Stimulated activated CD4-positive, alpha-beta T cell treated with anti-CD3 and anti-CD28 coated beads, Interleukin-4, amount 100 ng/mL, for 1 hour (primary cell): ENCODE measurements at regions not wholly inside any gene's neighbourhood (a gene's known extent, or its start where the extent isn't known, plus 50 kb on each side); places are given as distances from the start of the nearest gene placed in this dataset.
"Not testable (repeated sequence)": the region's sequence is repeated elsewhere in the genome, so short reads cannot be mapped to it uniquely, and the experiment has no call there.

Source experiments
- DNase-seq: peaks from one replicate; pipeline ENCODE4 v3.0.0-alpha.2; 2020

DNA sequence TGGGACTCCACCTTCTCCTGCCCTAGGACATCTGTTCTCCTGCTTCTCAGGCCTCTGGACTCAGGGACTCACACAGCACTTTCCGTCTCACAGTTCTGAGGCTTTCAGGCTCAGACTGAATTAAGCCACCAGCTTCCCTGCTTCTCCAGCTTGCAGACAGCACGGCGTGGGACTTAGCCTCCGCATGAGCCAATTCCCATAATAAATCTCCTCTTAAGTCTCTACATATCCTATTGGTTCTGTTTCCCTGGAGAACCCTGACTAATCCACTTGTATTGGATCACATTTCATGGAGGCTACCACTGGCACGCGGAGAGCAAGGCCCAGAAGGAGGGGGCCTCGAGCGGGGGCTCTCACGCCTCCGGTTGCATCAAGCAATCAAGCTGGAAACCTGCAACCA, 1313.6 kb downstream of the TBC1D22A start:
- no peak for DNase-seq

DNA sequence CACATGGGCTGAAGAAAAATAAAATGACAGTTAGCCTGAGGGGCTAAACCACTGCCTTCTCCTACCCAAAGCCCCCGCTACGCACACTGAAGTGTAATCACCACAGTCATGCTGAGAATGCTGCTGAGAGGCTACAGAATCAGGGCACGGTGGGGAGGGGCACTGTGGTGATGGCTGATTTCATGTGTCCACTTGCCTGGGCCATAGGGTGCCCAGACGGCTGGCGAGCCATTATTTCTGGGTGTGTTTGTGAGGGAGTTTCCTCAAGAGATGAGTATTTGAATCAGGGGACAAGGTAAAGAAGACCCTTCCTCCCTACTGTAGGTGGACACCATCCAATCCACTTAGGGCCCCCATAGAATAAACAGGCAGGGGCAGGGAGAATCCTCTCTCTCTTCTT, 1313.2 kb downstream of the TBC1D22A start:
- DNase-seq = no peak

DNA sequence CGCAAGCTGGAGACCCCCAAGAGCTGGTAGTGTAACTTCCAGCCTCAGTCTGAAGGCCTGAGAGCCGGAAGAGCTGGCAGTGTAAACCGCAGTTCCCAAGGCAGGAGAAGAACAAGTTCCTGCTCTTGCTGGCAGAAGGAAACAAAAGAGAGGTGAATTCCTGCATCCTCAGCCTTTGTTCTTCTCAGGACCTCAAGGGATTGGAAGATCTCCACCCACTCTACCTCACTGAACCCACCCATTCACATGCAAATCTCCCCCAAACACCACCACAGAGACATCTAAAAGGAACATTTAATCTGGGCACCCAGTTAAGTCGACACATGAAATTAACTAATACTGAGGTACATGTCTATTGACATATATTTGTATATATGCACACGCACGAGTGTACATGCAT, 1310.3 kb downstream of the TBC1D22A start:
- no peak for DNase-seq

DNA sequence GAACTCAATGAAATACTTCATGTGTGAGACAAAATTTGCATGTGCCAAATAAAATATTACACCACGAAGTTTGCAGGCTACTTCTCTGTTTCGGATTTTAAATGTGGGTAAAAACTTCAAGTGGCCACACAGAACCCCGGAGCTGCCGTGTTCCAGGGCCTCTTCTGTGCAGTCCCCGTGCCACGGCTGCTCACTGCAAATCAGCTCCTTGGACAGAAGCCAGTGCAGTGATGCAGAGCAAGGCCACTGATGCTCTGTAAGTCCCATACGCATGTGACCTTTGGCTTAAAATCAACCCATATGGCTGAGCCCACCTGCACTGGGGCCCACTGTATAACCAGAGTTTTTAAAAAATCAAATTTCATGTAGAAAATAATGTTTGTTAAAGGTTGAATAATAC, 1309.4 kb downstream of the TBC1D22A start:
- DNase-seq = no peak

DNA sequence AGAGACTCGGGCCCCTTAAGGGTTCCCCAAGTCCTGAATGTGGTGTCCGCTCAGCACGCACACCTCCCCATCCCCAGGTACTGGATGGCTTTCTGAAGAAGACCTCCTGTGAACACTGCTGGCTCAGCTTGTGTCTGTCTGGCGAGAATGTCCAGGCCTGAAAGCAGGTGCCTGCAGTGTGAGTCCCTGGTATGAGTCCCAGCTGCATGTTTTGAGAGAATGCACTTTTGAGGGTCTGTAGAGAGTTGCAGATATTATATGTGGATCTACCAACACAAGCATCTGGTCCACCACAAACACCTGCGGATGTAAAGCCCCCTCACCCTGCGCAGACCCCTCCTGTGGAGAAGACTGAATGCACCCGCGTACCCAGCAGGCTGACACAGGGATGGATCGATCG, 1308.9 kb downstream of the TBC1D22A start:
- DNase-seq = no peak

DNA sequence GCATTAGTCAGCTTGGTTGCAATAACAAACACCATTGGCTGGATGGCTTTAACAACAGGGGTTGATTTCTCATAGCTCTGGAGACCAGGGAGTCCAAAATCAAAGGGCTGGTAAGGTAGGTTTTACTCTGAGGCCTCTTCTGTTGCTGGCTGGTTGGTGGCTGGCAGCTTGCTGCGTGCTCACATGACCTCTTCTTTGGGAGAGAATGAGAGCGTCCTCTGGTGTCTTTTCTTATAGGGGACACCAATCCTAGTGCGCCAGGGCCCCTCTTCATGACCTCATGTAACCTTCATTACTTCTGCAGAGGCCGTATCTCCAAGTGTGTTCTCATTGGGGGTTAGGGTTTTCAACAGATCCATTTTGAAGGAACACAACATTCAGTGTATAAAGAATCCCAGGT, 1308.3 kb downstream of the TBC1D22A start:
- no peak for DNase-seq

DNA sequence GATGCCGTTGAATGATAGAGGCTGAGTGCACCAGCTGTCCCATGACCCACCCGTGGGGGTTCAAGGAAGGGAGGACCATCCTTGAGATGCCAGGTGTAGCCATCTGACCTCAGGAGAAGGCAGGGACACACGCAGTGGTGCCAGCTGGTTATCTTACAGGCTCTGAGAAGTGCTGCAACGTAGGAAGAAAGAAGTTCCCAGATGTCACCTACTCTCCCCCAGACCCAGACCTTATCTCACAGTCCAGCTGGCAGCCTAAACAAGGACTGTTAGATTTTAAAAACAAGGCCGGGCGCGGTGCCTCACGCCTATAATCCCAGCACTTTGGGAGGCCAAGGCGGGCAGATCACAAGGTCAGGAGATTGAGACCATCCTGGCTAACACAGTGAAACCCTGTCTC, 1307.6 kb downstream of the TBC1D22A start:
- no peak for DNase-seq

DNA sequence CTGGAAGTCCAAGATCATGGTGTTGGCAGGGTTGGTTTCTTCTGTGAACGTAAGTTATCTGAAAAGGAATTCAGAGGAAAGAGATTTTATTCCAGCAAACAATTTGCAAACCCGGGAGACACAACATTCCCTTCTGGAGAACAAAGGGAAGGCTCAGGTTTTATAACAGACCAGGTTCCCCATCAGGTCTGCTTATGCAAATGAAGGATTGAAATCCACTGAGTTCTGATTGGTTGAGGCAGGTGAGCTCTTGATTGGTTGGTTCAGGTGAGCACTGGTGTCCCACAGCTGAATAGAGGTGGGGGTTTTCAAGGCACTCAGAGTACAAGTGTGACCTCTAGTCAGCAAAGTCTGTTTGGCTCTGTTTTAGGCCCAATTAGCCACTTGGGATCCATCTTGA, 1306.8 kb downstream of the TBC1D22A start:
- DNase-seq = no peak

DNA sequence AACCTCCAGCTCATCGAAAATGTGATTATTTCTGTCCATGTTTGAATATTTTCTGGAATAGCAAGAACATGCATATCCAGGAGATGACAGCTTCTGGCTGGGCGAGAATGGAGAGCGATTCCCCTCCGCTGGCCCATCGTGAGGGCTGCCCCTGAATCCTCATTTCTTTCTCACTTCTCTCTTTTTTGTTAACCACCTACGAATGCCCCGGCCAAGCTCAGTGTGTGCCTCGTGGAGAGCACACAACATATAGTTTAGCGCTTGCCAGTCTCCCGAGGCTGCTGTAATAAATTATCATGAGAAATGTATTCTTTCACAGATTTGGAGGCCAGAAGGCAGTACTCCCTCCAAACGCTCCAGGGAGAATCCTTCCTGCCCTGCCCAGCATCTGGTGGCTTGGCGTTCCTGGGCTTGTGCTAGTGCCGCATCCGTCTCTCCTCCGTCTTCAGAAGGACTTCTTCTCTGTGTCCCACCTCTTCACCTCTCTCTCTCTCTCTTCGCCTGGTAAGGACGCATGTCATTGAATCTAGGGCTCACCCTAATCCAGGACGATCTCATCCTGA, 1306.0 kb downstream of the TBC1D22A start:
- no peak for DNase-seq

DNA sequence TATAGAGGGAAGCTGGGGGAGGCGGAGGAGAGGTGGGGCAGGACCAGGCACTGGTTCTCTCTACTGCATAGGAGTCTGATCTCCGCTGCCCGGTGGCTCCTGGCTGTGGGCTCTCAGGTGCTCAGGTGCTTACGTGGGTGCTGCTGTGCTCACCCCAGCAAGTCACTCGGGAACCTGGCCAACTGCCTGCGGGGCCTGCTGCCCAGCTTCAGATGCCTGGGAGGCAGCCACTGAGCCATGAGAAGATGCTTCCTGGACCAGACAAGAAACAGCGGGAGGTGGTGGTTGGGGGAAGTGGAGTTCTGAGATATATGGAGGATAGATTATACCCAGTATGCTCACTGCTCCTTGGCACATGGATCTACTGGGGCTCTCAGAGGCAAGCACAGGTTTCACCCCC, 1303.4 kb downstream of the TBC1D22A start:
- no peak for DNase-seq

DNA sequence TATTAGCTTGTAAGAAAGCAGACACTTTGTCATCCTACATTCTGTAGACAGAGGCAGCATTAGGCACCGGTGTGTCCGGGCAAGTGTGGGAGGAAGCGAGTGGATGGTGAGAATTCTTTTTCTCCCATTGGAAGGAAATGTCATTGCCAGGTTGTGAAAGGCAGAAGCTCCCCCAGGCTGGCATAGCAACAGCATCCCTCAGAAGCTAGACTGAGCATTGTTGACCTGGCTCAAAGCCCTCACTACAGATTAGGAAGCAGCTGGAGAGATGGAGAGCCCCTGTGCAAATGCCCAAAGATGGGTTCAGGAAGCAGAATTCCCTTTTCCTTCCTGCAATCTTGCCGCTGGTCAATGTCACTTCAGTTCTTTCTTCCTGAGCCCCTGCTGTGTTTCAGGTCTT, 1299.3 kb downstream of the TBC1D22A start:
- DNase-seq = no peak

DNA sequence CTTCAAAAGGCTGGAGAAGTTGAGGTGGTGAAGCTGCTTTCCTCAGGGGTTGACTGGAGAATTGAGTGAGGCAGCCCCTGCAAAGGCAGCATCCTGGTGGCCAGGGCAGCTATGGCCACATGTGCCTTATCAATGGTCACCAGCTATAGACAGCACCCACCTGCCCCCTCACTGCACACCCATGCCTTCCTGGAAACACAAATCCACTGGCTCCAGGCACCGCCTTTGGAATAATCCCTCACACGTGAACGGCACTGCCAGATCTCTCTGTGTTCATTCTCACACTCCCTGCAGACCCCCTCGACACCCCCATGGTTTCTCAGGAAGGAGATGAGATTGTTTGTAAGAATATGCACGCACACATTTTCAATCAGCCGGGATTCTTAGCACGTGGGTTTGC, 1297.8 kb downstream of the TBC1D22A start:
- DNase-seq = no peak

DNA sequence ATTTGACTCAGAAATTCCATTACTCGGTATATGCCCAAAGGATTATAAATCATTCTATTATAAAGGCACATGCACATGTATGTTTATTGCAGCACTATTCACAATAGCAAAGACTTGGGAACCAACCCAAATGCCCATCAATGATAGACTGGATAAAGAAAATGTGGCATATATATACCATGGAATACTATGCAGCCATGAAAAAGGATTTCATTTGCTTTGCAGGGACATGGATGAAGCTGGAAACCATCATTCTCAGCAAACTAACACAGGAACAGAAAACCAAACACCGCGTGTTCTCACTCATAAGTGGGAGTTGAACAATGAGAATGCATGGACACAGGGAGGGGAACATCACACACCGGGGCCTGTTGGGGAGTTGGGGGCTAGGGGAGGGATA, 1297.1 kb downstream of the TBC1D22A start:
- DNase-seq = not testable (repeated sequence)

DNA sequence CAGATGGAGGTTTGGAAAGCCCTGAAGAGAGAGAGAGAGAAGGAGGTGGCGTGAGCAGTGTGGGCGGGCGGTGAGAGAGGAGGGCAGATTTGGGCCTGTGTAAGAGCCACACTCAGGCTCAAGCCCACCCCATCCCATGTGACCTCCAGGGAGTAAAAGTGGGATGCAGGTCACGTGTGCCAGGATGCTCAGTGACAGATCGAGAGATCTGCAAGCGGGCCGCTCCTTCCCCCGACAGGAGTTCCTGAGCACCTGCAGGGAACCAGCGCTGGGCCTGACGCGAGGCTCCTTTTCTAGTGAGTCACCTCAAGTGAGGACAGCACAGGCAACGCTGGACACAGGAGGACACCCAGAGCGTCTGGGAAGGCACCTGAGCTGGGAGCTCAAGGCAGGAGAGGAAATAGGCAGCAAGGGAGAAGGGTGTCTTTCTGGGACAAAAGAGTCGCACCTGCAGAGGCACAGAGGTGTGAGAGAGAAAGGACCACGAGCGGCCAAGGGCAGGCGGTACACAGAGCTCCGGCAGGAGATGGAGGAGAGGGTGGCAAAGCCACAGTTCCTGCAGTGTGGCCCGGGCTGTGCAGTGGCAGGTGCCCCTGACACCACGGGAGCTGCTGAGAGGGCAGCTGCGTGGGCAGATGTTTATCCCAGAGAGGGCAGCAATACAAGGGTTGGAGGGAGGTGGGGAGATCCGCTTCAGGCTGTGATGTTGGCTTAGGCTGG, 1294.8 kb downstream of the TBC1D22A start:
- DNase-seq = no peak

DNA sequence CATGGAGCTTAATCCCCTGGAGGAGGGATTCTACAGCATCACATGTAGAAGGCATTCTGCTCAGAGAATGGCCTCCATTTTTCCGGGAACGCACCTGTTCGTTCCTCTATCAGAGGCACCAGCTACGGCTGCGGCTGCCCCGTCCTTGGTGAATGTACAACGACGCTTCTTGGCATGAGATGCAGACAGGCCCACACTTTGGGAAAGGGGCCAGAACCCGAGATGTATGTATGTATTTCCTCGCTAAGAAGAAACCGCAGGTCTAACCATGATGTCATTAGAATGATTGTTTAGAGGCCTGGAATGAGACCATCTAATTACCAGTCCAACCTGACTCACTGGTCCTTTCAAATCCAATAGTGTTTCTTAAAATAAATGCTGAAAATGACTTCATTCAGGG, 1293.4 kb downstream of the TBC1D22A start:
- no peak for DNase-seq

DNA sequence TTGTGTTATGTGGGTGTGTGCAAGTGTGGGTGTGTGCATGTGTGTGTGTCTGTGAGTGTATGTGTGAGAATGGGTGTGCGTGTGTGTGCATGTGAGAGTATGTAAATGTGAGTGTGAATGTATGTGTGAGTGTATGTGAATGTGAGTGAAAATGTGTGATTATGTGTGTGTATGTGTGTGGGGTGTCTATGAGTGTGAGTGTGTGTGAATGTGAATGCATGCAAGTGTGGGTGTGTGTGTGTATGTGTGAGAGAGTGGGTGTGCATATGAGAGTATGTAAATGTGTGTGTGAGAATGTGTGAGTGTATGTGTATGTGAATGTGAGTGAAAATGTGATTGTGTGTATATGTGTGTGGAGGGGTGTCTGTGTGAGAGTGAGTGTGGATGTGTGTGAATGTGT, 1292.7 kb downstream of the TBC1D22A start:
- DNase-seq = no peak

DNA sequence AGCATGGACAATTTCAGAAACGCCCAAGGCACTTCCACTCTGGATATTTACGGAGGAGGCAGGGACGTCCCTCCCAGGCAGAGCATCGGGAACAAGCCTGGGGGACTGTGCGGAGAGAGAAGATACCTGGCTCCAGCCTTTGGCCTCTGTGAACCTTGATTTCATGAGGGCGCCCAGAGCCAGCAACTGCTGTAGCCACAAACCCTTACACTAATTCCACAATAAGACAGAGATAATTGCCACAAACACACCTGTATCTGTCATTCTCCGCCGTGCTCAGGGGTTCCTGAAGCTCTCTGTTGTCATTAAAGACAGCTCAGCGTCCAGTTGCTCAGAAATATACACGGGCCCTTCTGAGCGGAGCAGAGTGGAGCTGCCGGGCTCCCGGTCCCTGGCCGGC, 1292.1 kb downstream of the TBC1D22A start:
- no peak for DNase-seq

DNA sequence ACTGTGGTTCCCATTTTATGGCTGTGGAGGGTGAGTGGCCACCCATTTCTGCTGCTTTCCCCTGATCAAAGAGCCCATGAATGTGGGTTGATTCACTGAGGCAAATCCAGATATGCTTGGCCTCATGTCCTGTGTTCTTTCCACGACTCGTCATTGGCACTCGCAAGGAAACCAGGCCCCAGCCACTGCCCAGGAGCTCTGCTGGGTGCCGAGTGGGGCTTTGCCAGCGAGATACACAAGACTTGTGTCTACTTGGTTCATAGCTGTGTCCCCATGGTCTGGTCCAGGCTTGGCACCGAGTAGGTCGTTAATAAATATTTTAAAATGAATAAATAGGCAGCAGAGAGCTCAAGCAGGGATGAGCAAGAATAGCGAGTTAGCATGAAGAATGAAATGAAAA, 1291.5 kb downstream of the TBC1D22A start:
- no peak for DNase-seq

DNA sequence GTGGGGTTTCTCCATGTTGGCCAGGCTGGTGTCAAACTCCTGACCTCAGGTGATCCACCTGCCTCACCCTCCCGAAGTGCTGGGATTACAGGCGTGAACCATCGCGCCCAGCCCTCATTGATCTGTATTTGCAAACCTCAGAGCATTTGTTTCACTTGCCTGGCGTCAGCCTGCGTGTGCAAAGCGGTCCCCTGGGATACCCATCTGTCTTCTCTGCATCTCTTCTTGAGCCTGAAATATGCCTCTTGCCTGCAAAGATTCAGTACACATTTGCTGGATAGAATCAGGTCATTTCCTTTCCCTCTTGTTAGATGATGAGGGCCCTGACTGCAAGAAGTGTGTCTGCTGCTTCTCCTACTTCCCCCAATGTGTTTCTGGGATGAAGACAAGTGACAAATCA, 1291.0 kb downstream of the TBC1D22A start:
- no peak for DNase-seq

DNA sequence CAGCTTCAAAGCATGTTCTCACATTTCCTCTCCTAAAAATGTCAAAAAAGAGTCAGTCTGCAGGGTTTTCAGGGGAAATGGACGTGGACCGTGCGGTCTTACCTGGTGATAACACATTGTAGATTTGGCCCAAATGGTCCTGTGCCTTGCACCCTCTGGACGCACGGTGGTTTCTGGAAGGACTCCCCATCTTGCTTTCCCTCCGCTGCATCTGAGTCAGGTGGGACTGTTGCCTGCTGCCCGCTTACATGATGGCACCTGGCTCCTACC, 1290.1 kb downstream of the TBC1D22A start:
- no peak for DNase-seq

DNA sequence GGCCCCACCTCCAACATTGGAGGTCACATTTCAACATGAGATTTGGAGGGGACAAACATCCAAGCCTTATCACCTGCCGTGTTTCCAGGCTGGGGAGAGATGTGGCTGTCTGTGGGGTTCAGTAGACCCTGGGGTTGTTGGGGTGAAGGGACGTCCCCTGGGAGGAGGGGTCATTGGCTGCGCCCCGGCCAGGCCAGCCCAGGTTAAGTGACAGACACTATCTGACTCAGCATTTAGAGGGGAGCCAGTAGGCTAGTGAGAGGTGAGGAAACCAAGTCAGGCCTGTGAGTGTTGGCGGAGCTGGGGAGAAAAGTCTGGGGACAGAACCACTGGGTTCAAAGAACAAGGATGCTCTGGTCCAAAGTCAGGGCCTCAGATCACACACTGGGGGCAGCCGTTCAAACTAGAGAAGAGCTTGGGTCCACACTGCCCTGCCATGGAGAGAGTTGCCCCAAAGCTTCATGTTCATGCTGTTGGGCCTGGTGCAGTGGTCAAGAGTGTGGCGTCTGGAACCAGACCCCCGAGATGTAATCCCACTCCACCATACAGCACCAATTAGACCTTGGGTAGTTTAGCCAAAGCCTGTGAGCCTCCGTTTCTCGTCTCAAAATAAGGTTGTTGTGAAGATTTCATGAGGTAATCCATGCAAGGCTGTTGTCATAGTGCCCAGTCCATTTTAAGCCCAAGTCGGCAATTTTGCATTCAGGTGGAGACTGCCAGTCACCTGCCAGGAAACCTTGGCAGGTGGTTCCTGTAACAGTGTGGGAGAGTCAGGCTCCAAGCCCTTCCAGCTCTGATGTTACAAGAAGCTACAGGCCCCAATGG, 1289.6 kb downstream of the TBC1D22A start:
- no peak for DNase-seq

DNA sequence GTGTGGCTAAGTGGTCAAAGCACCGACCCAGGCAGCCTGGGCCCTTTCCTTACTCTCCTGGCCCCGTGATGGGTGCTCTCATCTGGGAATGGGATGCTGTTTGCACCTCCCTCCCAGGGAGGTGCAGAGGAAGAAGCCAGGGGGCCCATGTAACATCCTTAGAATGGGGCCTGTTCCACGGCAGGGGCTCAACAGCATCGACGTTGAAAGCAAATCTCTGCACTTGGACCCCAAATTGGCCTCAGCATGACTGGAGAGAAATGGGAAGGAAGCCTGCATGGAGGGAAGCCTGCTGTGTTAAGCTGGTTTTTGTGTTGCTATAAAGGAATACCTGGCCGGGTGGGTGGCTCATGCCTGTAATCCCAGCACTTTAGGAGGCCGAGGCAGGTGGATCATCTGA, 1288.4 kb downstream of the TBC1D22A start:
- no peak for DNase-seq

DNA sequence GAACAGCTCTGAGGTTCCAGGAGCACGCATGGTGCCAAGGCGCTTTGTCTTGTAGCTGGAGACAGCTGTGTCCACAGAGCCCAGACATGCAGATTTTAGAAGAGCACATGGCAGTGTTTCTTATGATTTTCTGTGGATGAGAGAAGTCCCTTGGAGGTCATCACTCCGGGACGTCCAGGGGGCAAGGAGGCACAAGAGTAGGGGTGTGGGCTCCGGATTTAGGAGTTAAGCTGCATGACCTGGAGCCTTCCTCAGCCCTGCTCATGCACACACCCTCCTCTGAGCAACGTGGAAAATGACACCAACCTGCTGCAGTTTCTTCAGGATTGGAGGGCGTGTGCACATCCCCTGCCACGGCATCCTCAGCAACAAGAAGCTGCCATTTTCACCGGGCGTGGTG, 1286.7 kb downstream of the TBC1D22A start:
- no peak for DNase-seq

DNA sequence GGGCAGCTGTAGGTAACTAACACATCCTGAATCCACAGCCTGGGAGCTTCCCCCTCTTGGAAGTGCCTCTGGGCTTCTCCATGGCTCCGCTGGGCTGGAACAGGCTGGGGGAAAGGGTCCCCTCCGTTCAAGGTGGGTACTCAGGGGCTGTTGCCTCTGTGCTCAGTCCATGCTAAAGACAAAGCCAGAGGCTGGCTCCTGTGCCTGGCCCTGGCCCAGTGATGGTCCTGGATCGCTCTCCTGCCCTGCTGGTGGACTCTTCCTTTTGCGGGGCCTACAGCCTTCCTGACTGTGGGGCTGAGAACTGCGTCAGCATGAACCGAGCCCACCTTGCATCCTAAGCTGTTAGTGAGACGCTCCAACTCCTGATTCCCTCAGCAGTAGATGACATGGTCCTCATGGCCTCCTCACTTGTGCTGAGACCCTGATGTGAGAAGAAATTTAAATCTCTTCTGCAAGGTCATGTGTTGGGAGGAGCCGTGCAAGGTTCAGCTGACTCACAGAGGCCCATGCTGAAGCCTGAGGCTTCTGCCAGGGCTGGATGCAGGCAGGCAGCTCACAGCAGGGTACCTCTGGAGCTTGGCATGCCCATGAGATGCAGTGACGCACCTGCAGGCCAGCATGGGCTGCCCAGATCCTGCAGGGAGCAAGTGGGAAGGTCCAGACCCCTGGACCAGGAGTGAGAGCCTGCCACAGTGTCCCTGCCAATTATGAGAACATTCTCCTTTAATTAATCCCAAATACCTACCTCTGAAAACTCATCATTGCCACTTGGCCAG, 1285.5 kb downstream of the TBC1D22A start:
- DNase-seq = no peak
